ENCODE measurements at regions not wholly inside any gene's neighbourhood (a gene's known extent, or its start where the extent isn't known, plus 50 kb on each side); places are given as distances from the start of the nearest gene placed in this dataset.

DNA sequence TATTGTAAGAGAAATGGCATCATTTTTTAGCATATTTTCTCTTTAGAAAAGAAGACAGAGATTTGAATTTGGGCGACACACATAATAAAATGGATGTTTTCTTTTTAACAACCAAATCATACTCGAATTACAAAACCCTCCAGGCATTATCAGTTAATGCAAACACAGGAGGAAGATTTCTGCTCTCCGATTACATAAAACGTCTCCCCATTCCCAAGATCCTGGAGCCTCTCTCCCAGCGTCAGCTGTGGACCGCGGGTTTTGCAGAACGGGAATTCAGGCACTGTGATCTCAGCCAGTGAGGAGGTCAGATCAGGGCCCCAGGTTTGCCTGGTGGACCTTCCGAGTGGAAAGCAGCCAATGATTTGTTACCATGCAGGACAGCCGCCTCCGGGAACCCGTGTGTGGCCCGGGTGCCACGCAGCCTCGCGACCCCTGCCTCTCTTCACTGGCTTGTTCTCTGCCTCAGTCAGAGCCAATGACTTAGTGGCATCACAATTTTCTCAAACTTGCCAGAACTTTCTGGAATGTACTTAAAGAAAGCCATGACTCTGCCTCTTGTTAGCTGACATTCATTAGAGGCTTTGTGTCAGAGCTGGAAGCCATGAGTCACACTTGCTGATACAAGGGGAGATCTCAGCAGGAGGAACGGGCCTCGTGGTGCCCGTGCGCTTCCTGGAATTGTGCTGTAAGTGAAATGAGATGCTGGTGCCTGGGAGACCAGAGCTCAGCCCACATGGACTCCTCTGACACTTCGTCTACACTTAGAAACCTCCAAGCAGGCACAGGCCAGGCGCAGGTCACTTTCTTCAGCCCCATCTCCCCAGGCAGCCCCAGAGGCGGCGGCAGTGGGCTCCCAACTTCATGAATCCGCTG, 246.1 kb downstream of the KLF6 start:
- TF ChIP-seq, protein P1, sequence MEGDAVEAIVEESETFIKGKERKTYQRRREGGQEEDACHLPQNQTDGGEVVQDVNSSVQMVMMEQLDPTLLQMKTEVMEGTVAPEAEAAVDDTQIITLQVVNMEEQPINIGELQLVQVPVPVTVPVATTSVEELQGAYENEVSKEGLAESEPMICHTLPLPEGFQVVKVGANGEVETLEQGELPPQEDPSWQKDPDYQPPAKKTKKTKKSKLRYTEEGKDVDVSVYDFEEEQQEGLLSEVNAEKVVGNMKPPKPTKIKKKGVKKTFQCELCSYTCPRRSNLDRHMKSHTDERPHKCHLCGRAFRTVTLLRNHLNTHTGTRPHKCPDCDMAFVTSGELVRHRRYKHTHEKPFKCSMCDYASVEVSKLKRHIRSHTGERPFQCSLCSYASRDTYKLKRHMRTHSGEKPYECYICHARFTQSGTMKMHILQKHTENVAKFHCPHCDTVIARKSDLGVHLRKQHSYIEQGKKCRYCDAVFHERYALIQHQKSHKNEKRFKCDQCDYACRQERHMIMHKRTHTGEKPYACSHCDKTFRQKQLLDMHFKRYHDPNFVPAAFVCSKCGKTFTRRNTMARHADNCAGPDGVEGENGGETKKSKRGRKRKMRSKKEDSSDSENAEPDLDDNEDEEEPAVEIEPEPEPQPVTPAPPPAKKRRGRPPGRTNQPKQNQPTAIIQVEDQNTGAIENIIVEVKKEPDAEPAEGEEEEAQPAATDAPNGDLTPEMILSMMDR (conservative IDR thresholded peaks at IDR 0.05; ENCODE audit: low read depth, low read length) = no peak
- TF ChIP-seq RAD21 (IDR thresholded peaks at IDR 0.05; ENCODE audit: low read length) (no peak), POLR2A (IDR thresholded peaks at IDR 0.05; ENCODE audit: low read depth, low read length) (no peak), RCOR1 (IDR thresholded peaks at IDR 0.05; ENCODE audit: insufficient replicate concordance, low read length) (no peak), RFX5 (IDR thresholded peaks at IDR 0.05; ENCODE audit: low read depth, low read length) (no peak)
